Karpas-422 (cell line): ENCODE measurements at regions not wholly inside any gene's neighbourhood (a gene's known extent, or its start where the extent isn't known, plus 50 kb on each side); places are given as distances from the start of the nearest gene placed in this dataset.
"Not testable (repeated sequence)": the region's sequence is repeated elsewhere in the genome, so short reads cannot be mapped to it uniquely, and the experiment has no call there.

ENCODE experiments used
- DNase-seq: peaks from one replicate; pipeline ENCODE4 v3.0.0-alpha.2; 2015
- H2AFZ ChIP-seq: fragments of 200-600 bp; sonication (generic); 2 replicates; pipeline ENCODE4 v1.6.1; 2014; ENCODE audit warnings: antibody characterized with exemption, low read length, mixed read lengths
- H3K27ac ChIP-seq: fragments of 200-600 bp; sonication (generic); 2 replicates; pipeline ENCODE4 v1.5.1; 2014; ENCODE audit warnings: mild to moderate bottlenecking, low read length, moderate library complexity
- H3K27me3 ChIP-seq: fragments of 200-600 bp; sonication (generic); 2 replicates; pipeline ENCODE4 v1.6.1; 2014; ENCODE audit warnings: low read length, mixed read lengths
- H3K36me3 ChIP-seq: fragments of 200-600 bp; sonication (generic); 2 replicates; pipeline ENCODE4 v1.6.1; 2014; ENCODE audit warnings: low read length, mixed read lengths; ENCODE audit not compliant: insufficient read depth
- H3K4me1 ChIP-seq: fragments of 200-600 bp; sonication (generic); 2 replicates; pipeline ENCODE4 v1.6.1; 2014; ENCODE audit warnings: mild to moderate bottlenecking, low read length, mixed read lengths
- H3K4me2 ChIP-seq: fragments of 200-600 bp; sonication (generic); 2 replicates; pipeline ENCODE4 v1.6.1; 2014; ENCODE audit warnings: low read length, low read depth, mild to moderate bottlenecking; ENCODE audit not compliant: poor library complexity, severe bottlenecking
- H3K4me3 ChIP-seq: fragments of 200-600 bp; sonication (generic); 2 replicates; pipeline ENCODE4 v1.5.1; 2014; ENCODE audit warnings: mild to moderate bottlenecking, antibody characterized with exemption, low read length, mixed read lengths
- H3K79me2 ChIP-seq: fragments of 200-600 bp; sonication (generic); 2 replicates; pipeline ENCODE4 v1.6.1; 2014; ENCODE audit warnings: mild to moderate bottlenecking, low read length, mixed read lengths
- H3K9ac ChIP-seq: fragments of 200-600 bp; sonication (generic); 2 replicates; pipeline ENCODE4 v1.6.0; 2014; ENCODE audit warnings: low read length
- H3K9me2 ChIP-seq: fragments of 200-600 bp; sonication (generic), shearing (Covaris generic); replicated peaks from 2 replicates; pipeline ENCODE4 v1.6.0; 2014; ENCODE audit warnings: mild to moderate bottlenecking, low read length, moderate library complexity; ENCODE audit not compliant: insufficient read depth
- H3K9me3 ChIP-seq: fragments of 300-700, 200-600 bp; sonication (generic); 2 replicates; pipeline ENCODE4 v1.6.1; 2014; ENCODE audit warnings: low read length, mixed read lengths
- H4K20me1 ChIP-seq: fragments of 200-600 bp; sonication (generic); 2 replicates; pipeline ENCODE4 v1.6.1; 2014; ENCODE audit warnings: mild to moderate bottlenecking, antibody characterized with exemption, low read length, low read depth; ENCODE audit not compliant: insufficient read depth

GRCh38 chr4:18722748-18723191 is 701.2 kb upstream of the LCORL start:
- DNase-seq = no peak
- H4K20me1 ChIP-seq = no peaks in the 10 kb centered on the region
- H3K79me2 ChIP-seq = no peaks in the 10 kb centered on the region

GRCh38 chr4:18698119-18698883 is 676.7 kb upstream of the LCORL start:
- no peak overlapping the region for H2AFZ ChIP-seq
- DNase-seq = no peak
- H4K20me1 ChIP-seq = no peaks in the 10 kb centered on the region
- no peak overlapping the region for H3K4me2 ChIP-seq
- no peaks in the 10 kb centered on the region for H3K79me2 ChIP-seq
- H3K9me2 ChIP-seq = no peaks in the 10 kb centered on the region
- no peaks in the 10 kb centered on the region for H3K9me3 ChIP-seq
- H3K4me3 ChIP-seq = no peak overlapping the region
- H3K27ac ChIP-seq = no peak overlapping the region
- no peaks in the 10 kb centered on the region for H3K36me3 ChIP-seq
- no peak overlapping the region for H3K9ac ChIP-seq
- no peaks in the 10 kb centered on the region for H3K27me3 ChIP-seq
- H3K4me1 ChIP-seq = no peaks in the 10 kb centered on the region

More at GRCh38 chr4:18722748-18723191, 701.2 kb upstream of the LCORL start:
- H3K4me3 ChIP-seq = no peak overlapping the region
- no peaks in the 10 kb centered on the region for H3K4me1 ChIP-seq
- no peak overlapping the region for H3K4me2 ChIP-seq
- peaks cover 36% of the 10 kb centered on the region for H3K9me3 ChIP-seq
- no peaks in the 10 kb centered on the region for H3K36me3 ChIP-seq
- H3K27ac ChIP-seq = no peak overlapping the region
- no peaks in the 10 kb centered on the region for H3K9me2 ChIP-seq
- H2AFZ ChIP-seq = no peak overlapping the region
- no peaks in the 10 kb centered on the region for H3K27me3 ChIP-seq
- no peak overlapping the region for H3K9ac ChIP-seq

- H3K79me2 ChIP-seq = no peaks in the 10 kb centered on the region
- H3K27me3 ChIP-seq = no peaks in the 10 kb centered on the region
- H3K4me1 ChIP-seq = no peaks in the 10 kb centered on the region
- no peaks in the 10 kb centered on the region for H3K9me2 ChIP-seq
- no peak overlapping the region for H2AFZ ChIP-seq
- H3K4me2 ChIP-seq = no peak overlapping the region
- H3K4me3 ChIP-seq = no peak overlapping the region
- H3K9me3 ChIP-seq = no peaks in the 10 kb centered on the region
- no peak overlapping the region for H3K9ac ChIP-seq
- H4K20me1 ChIP-seq = no peaks in the 10 kb centered on the region
- DNase-seq = no peak
- no peak overlapping the region for H3K27ac ChIP-seq
- no peaks in the 10 kb centered on the region for H3K36me3 ChIP-seq
These were observed 674.4 kb upstream of the LCORL start for GRCh38 chr4:18695733-18696527.

GRCh38 chr4:18691431-18692200 is 670.1 kb upstream of the LCORL start:
- no peaks in the 10 kb centered on the region for H3K79me2 ChIP-seq
- H2AFZ ChIP-seq = no peak overlapping the region
- DNase-seq = no peak
- no peak overlapping the region for H3K4me3 ChIP-seq
- no peaks in the 10 kb centered on the region for H3K36me3 ChIP-seq
- H3K4me2 ChIP-seq = no peak overlapping the region
- H3K27ac ChIP-seq = no peak overlapping the region
- H3K27me3 ChIP-seq = no peaks in the 10 kb centered on the region
- H3K9ac ChIP-seq = no peak overlapping the region
- H3K9me3 ChIP-seq = no peaks in the 10 kb centered on the region
- H3K9me2 ChIP-seq = no peaks in the 10 kb centered on the region
- no peaks in the 10 kb centered on the region for H4K20me1 ChIP-seq
- H3K4me1 ChIP-seq = no peaks in the 10 kb centered on the region

GRCh38 chr4:18690291-18690955 is 668.9 kb upstream of the LCORL start:
- H2AFZ ChIP-seq = no peak overlapping the region
- H3K4me1 ChIP-seq = no peaks in the 10 kb centered on the region
- H3K79me2 ChIP-seq = no peaks in the 10 kb centered on the region
- no peak overlapping the region for H3K27ac ChIP-seq
- H3K27me3 ChIP-seq = no peaks in the 10 kb centered on the region
- DNase-seq = no peak
- H3K4me3 ChIP-seq = no peak overlapping the region
- no peaks in the 10 kb centered on the region for H3K9me3 ChIP-seq
- no peak overlapping the region for H3K9ac ChIP-seq
- no peaks in the 10 kb centered on the region for H3K36me3 ChIP-seq
- H4K20me1 ChIP-seq = no peaks in the 10 kb centered on the region
- no peak overlapping the region for H3K4me2 ChIP-seq
- H3K9me2 ChIP-seq = no peaks in the 10 kb centered on the region

GRCh38 chr4:18689308-18690115 is 668.0 kb upstream of the LCORL start:
- no peak overlapping the region for H3K4me3 ChIP-seq

GRCh38 chr4:18688351-18688750 is 666.8 kb upstream of the LCORL start:
- not testable (repeated sequence) for H3K9ac ChIP-seq, H4K20me1 ChIP-seq

More at GRCh38 chr4:18689308-18690115, 668.0 kb upstream of the LCORL start:
- Histone ChIP-seq H3K9me2 (no peaks in the 10 kb centered on the region), H3K9me3 (no peaks in the 10 kb centered on the region), H3K79me2 (no peaks in the 10 kb centered on the region), H3K4me1 (no peaks in the 10 kb centered on the region), H3K36me3 (no peaks in the 10 kb centered on the region), H4K20me1 (no peaks in the 10 kb centered on the region), H2AFZ (no peak overlapping the region), H3K27ac (no peak overlapping the region), H3K27me3 (no peaks in the 10 kb centered on the region), H3K4me2 (no peak overlapping the region), H3K9ac (no peak overlapping the region)
- DNase-seq = peak; percentile 83

More at GRCh38 chr4:18688351-18688750, 666.8 kb upstream of the LCORL start:
- DNase-seq, H3K4me2 ChIP-seq, H3K4me3 ChIP-seq, H3K9me2 ChIP-seq, H3K9me3 ChIP-seq, H3K4me1 ChIP-seq, H3K36me3 ChIP-seq, H3K27me3 ChIP-seq, H3K27ac ChIP-seq, H3K79me2 ChIP-seq, H2AFZ ChIP-seq: not testable (repeated sequence)
